ENCODE measurements at regions not wholly inside any gene's neighbourhood (a gene's known extent, or its start where the extent isn't known, plus 50 kb on each side); places are given as distances from the start of the nearest gene placed in this dataset.

DNA sequence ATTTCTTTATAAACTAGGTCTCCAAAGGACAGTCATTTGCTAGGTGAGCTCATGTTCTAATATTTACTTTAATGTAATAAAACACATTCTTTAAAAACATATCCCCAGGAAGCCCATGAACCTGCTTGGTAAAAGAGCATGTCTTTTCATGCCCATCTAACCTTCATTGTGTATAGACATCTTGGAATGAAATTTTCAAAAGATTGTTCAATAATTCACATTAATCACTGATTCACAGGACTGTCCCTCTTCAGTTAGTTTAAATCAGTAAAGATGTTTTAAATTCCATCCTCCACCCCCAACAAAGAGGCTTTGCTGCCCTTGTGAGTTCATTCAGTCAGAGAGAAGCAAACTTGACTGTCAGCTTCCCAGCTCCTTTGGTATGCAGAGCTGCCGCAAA lies 633.4 kb upstream of the CELF4 start:
- Histone ChIP-seq H3F3A (replicated peaks; ENCODE audit: low read depth) (no peaks in the 10 kb centered on the region), H4K20me1 (replicated peaks; ENCODE audit: insufficient read depth) (no peaks in the 10 kb centered on the region), H3K79me2 (replicated peaks; ENCODE audit: insufficient read depth) (no peaks in the 10 kb centered on the region), H3K36me3 (ENCODE audit: insufficient read depth) (no peaks in the 10 kb centered on the region), H3K27ac (ENCODE audit: low read depth) (no peak overlapping the region), H3K4me1 (ENCODE audit: insufficient read depth) (peaks cover 31% of the 10 kb centered on the region), H2AFZ (no peak overlapping the region), H3K9me2 (ENCODE audit: insufficient read depth) (no peaks in the 10 kb centered on the region), H3K4me3 (no peak overlapping the region), H3K27me3 (ENCODE audit: insufficient read depth) (no peaks in the 10 kb centered on the region), H3K4me2 (peak overlapping the region; percentile 15; the same call in 1 of the 2 replicates)
- Mint-ChIP-seq H3K9me3 (no peaks in the 10 kb centered on the region), H3K36me3 (ENCODE audit: low read depth) (no peaks in the 10 kb centered on the region), H3K27ac (no peak overlapping the region), H3K4me1 (peaks cover 32% of the 10 kb centered on the region), H3K4me3 (no peak overlapping the region), H3K27me3 (ENCODE audit: insufficient read depth, low read depth, poor library complexity) (no peaks in the 10 kb centered on the region)
- TF ChIP-seq EZH2 (IDR thresholded peaks at IDR 0.05; ENCODE audit: low read depth, unreplicated experiment) (no peak), EZH2phosphoT487 (IDR thresholded peaks at IDR 0.05; ENCODE audit: unreplicated experiment) (no peak), NANOG (IDR thresholded peaks at IDR 0.05; ENCODE audit: borderline replicate concordance) (no peak), STAT1 (IDR thresholded peaks at IDR 0.05; ENCODE audit: unreplicated experiment) (no peak), POLR2AphosphoS5 (IDR thresholded peaks at IDR 0.05; ENCODE audit: low read depth) (no peak), ZNF331 (CRISPR knock-in tag; IDR thresholded peaks at IDR 0.05; ENCODE audit: low read depth) (no peak), ZNF114 (CRISPR knock-in tag; IDR thresholded peaks at IDR 0.05) (no peak), JUNB (IDR thresholded peaks at IDR 0.05; ENCODE audit: unreplicated experiment) (no peak), CREB1 (CRISPR knock-in tag; IDR thresholded peaks at IDR 0.05; ENCODE audit: low read depth) (no peak)
- TF ChIP-seq, protein P1, sequence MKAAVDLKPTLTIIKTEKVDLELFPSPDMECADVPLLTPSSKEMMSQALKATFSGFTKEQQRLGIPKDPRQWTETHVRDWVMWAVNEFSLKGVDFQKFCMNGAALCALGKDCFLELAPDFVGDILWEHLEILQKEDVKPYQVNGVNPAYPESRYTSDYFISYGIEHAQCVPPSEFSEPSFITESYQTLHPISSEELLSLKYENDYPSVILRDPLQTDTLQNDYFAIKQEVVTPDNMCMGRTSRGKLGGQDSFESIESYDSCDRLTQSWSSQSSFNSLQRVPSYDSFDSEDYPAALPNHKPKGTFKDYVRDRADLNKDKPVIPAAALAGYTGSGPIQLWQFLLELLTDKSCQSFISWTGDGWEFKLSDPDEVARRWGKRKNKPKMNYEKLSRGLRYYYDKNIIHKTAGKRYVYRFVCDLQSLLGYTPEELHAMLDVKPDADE (IDR thresholded peaks at IDR 0.05), result no peak
- TF ChIP-seq, protein P2, sequence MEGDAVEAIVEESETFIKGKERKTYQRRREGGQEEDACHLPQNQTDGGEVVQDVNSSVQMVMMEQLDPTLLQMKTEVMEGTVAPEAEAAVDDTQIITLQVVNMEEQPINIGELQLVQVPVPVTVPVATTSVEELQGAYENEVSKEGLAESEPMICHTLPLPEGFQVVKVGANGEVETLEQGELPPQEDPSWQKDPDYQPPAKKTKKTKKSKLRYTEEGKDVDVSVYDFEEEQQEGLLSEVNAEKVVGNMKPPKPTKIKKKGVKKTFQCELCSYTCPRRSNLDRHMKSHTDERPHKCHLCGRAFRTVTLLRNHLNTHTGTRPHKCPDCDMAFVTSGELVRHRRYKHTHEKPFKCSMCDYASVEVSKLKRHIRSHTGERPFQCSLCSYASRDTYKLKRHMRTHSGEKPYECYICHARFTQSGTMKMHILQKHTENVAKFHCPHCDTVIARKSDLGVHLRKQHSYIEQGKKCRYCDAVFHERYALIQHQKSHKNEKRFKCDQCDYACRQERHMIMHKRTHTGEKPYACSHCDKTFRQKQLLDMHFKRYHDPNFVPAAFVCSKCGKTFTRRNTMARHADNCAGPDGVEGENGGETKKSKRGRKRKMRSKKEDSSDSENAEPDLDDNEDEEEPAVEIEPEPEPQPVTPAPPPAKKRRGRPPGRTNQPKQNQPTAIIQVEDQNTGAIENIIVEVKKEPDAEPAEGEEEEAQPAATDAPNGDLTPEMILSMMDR (conservative IDR thresholded peaks at IDR 0.05; ENCODE audit: low read depth in 2 of 2), result no peak
- TF ChIP-seq, protein P3, sequence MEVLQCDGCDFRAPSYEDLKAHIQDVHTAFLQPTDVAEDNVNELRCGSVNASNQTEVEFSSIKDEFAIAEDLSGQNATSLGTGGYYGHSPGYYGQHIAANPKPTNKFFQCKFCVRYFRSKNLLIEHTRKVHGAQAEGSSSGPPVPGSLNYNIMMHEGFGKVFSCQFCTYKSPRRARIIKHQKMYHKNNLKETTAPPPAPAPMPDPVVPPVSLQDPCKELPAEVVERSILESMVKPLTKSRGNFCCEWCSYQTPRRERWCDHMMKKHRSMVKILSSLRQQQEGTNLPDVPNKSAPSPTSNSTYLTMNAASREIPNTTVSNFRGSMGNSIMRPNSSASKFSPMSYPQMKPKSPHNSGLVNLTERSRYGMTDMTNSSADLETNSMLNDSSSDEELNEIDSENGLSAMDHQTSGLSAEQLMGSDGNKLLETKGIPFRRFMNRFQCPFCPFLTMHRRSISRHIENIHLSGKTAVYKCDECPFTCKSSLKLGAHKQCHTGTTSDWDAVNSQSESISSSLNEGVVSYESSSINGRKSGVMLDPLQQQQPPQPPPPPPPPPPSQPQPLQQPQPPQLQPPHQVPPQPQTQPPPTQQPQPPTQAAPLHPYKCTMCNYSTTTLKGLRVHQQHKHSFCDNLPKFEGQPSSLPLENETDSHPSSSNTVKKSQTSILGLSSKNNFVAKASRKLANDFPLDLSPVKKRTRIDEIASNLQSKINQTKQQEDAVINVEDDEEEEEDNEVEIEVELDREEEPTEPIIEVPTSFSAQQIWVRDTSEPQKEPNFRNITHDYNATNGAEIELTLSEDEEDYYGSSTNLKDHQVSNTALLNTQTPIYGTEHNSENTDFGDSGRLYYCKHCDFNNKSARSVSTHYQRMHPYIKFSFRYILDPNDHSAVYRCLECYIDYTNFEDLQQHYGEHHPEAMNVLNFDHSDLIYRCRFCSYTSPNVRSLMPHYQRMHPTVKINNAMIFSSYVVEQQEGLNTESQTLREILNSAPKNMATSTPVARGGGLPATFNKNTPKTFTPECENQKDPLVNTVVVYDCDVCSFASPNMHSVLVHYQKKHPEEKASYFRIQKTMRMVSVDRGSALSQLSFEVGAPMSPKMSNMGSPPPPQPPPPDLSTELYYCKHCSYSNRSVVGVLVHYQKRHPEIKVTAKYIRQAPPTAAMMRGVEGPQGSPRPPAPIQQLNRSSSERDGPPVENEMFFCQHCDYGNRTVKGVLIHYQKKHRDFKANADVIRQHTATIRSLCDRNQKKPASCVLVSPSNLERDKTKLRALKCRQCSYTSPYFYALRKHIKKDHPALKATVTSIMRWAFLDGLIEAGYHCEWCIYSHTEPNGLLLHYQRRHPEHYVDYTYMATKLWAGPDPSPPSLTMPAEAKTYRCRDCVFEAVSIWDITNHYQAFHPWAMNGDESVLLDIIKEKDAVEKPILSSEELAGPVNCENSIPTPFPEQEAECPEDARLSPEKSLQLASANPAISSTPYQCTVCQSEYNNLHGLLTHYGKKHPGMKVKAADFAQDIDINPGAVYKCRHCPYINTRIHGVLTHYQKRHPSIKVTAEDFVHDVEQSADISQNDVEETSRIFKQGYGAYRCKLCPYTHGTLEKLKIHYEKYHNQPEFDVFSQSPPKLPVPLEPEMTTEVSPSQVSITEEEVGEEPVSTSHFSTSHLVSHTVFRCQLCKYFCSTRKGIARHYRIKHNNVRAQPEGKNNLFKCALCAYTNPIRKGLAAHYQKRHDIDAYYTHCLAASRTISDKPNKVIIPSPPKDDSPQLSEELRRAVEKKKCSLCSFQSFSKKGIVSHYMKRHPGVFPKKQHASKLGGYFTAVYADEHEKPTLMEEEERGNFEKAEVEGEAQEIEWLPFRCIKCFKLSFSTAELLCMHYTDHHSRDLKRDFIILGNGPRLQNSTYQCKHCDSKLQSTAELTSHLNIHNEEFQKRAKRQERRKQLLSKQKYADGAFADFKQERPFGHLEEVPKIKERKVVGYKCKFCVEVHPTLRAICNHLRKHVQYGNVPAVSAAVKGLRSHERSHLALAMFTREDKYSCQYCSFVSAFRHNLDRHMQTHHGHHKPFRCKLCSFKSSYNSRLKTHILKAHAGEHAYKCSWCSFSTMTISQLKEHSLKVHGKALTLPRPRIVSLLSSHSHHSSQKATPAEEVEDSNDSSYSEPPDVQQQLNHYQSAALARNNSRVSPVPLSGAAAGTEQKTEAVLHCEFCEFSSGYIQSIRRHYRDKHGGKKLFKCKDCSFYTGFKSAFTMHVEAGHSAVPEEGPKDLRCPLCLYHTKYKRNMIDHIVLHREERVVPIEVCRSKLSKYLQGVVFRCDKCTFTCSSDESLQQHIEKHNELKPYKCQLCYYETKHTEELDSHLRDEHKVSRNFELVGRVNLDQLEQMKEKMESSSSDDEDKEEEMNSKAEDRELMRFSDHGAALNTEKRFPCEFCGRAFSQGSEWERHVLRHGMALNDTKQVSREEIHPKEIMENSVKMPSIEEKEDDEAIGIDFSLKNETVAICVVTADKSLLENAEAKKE (CRISPR knock-in tag; IDR thresholded peaks at IDR 0.05), result no peak
- TF ChIP-seq, protein P4, sequence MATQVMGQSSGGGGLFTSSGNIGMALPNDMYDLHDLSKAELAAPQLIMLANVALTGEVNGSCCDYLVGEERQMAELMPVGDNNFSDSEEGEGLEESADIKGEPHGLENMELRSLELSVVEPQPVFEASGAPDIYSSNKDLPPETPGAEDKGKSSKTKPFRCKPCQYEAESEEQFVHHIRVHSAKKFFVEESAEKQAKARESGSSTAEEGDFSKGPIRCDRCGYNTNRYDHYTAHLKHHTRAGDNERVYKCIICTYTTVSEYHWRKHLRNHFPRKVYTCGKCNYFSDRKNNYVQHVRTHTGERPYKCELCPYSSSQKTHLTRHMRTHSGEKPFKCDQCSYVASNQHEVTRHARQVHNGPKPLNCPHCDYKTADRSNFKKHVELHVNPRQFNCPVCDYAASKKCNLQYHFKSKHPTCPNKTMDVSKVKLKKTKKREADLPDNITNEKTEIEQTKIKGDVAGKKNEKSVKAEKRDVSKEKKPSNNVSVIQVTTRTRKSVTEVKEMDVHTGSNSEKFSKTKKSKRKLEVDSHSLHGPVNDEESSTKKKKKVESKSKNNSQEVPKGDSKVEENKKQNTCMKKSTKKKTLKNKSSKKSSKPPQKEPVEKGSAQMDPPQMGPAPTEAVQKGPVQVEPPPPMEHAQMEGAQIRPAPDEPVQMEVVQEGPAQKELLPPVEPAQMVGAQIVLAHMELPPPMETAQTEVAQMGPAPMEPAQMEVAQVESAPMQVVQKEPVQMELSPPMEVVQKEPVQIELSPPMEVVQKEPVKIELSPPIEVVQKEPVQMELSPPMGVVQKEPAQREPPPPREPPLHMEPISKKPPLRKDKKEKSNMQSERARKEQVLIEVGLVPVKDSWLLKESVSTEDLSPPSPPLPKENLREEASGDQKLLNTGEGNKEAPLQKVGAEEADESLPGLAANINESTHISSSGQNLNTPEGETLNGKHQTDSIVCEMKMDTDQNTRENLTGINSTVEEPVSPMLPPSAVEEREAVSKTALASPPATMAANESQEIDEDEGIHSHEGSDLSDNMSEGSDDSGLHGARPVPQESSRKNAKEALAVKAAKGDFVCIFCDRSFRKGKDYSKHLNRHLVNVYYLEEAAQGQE (IDR thresholded peaks at IDR 0.05; ENCODE audit: unreplicated experiment), result no peak
- DNase-seq (ENCODE audit: low spot score) (peak; percentile 45), ATAC-seq (peak; percentile 39; the same call in 2 of the 3 replicates)

All from GM23338 (cell line).